WTC11 (cell line): ENCODE measurements at regions not wholly inside any gene's neighbourhood (a gene's known extent, or its start where the extent isn't known, plus 50 kb on each side); places are given as distances from the start of the nearest gene placed in this dataset.

Experiments used
- CTCF ChIP-seq: fragments of 200-600 bp; IDR thresholded peaks from 2 replicates; pipeline ENCODE4 v1.8.0; 2022; ENCODE audit warnings: antibody characterized with exemption
- ELF4 ChIP-seq: sonication (generic); formaldehyde crosslinking; IDR thresholded peaks from 2 replicates; pipeline ENCODE4 v1.8.1; 2022; ENCODE audit warnings: low read depth, mild to moderate bottlenecking, moderate library complexity, missing genetic modification reagents
- JAZF1 ChIP-seq: fragments of 250-450 bp; sonication (Bioruptor Pico); IDR thresholded peaks from 2 replicates; pipeline ENCODE4 v1.9.0; 2021; ENCODE audit warnings: moderate library complexity, mild to moderate bottlenecking, inconsistent platforms
- SMAD4 ChIP-seq: sonication (generic); formaldehyde crosslinking; IDR thresholded peaks from 2 replicates; pipeline ENCODE4 v1.8.0; 2022; ENCODE audit warnings: mild to moderate bottlenecking, missing genetic modification reagents
- TCF7 ChIP-seq: sonication (generic); formaldehyde crosslinking; IDR thresholded peaks from 2 replicates; pipeline ENCODE4 v1.8.0; 2022; ENCODE audit warnings: mild to moderate bottlenecking, low read depth, missing genetic modification reagents, moderate library complexity
- USF2 ChIP-seq: sonication (generic); formaldehyde crosslinking; IDR thresholded peaks from 2 replicates; pipeline ENCODE4 v1.8.1; 2023; ENCODE audit warnings: mild to moderate bottlenecking, missing genetic modification reagents, moderate library complexity

DNA sequence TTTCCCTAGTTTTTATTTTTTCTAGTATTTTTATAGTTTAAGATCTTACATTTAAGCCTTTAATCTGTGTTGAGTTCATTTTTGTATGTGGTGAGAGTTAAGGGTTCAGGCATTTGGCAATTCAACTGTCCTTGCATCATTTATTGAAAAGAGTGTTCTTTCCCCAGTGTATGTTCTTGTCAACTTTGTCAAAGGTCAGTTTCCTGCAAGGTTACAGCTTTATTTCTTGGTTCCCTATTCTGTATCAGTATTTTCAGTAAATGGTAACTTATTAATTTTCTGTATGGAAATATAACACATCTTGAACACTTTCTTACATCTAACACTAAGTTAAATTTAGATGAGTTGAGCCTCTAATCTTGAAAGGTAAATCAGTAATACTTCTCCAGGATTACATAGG, 1770.1 kb downstream of the OTOL1 start:
- no peak for TF ChIP-seq CTCF
- no peak for TF ChIP-seq JAZF1 (CRISPR knock-in tag)
- no peak for TF ChIP-seq USF2 (CRISPR knock-in tag)
- TF ChIP-seq SMAD4 (CRISPR knock-in tag), result no peak
- no peak for TF ChIP-seq ELF4 (CRISPR knock-in tag)
- TF ChIP-seq TCF7, result no peak
